ENCODE measurements at regions not wholly inside any gene's neighbourhood (a gene's known extent, or its start where the extent isn't known, plus 50 kb on each side); places are given as distances from the start of the nearest gene placed in this dataset.
A peak's percentile ranks its signal among the peaks of the same experiment; 100 is the strongest.

DNA sequence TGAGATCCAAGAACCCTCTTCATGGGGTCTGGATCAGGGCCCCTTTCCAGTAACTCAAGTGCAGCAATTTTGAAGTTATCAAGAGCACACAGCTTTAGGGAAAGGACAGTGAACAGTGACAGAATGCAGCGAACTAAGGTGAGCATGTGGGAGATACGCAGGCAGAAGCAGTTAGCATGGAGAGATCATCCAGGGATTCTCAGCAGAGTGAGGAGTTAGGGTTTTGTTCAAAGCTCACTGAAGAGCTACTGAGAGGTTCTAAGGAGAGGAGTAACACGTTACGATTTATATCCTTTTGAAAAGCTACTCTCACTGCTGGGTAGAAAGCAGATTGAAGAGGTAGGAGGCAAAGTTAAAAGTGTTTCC, 83.6 kb upstream of the MPP7 start:
- TF ChIP-seq TEAD4 (IDR thresholded peaks at IDR 0.05) (no peak), FOXM1 (IDR thresholded peaks at IDR 0.05; ENCODE audit: borderline replicate concordance, low read depth) (no peak), CEBPB (IDR thresholded peaks at IDR 0.05) (no peak), RAD21 (IDR thresholded peaks at IDR 0.05; ENCODE audit: low read depth) (no peak), USF1 (IDR thresholded peaks at IDR 0.05) (no peak), EGR1 (IDR thresholded peaks at IDR 0.05) (no peak)
- TF ChIP-seq, protein P1, sequence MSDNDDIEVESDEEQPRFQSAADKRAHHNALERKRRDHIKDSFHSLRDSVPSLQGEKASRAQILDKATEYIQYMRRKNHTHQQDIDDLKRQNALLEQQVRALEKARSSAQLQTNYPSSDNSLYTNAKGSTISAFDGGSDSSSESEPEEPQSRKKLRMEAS (IDR thresholded peaks at IDR 0.05) = no peak

DNA sequence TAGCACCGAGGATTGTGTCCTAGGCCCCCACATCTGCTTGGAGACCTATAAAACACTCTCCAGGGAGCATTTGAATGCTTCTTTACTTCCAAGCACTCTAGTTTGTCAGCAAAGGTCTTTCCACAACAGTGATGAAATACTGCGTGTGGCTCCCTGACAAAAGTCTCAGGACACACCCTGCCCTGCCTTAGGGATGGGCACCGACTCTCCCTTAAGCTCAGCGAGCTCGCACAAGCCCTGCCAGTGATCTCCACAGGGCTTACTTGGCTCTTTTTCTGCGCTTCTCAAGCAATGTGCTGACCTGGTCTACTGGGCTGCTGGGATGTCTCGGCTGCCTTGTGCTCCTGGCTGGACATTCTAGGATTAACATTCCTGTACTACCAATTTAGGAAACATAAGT, 84.3 kb upstream of the MPP7 start:
- TF ChIP-seq RAD21 (IDR thresholded peaks at IDR 0.05; ENCODE audit: low read depth) (no peak), USF1 (IDR thresholded peaks at IDR 0.05) (no peak), TEAD4 (IDR thresholded peaks at IDR 0.05) (no peak), YY1 (IDR thresholded peaks at IDR 0.05; ENCODE audit: low read depth) (no peak), EGR1 (IDR thresholded peaks at IDR 0.05) (no peak), ZBTB7A (IDR thresholded peaks at IDR 0.05; ENCODE audit: low read depth) (no peak), TAF1 (IDR thresholded peaks at IDR 0.05; ENCODE audit: low read depth) (no peak), EP300 (IDR thresholded peaks at IDR 0.05; ENCODE audit: borderline replicate concordance) (no peak)
- TF ChIP-seq, protein P1 (IDR thresholded peaks at IDR 0.05) = no peak
- TF ChIP-seq, protein P2, sequence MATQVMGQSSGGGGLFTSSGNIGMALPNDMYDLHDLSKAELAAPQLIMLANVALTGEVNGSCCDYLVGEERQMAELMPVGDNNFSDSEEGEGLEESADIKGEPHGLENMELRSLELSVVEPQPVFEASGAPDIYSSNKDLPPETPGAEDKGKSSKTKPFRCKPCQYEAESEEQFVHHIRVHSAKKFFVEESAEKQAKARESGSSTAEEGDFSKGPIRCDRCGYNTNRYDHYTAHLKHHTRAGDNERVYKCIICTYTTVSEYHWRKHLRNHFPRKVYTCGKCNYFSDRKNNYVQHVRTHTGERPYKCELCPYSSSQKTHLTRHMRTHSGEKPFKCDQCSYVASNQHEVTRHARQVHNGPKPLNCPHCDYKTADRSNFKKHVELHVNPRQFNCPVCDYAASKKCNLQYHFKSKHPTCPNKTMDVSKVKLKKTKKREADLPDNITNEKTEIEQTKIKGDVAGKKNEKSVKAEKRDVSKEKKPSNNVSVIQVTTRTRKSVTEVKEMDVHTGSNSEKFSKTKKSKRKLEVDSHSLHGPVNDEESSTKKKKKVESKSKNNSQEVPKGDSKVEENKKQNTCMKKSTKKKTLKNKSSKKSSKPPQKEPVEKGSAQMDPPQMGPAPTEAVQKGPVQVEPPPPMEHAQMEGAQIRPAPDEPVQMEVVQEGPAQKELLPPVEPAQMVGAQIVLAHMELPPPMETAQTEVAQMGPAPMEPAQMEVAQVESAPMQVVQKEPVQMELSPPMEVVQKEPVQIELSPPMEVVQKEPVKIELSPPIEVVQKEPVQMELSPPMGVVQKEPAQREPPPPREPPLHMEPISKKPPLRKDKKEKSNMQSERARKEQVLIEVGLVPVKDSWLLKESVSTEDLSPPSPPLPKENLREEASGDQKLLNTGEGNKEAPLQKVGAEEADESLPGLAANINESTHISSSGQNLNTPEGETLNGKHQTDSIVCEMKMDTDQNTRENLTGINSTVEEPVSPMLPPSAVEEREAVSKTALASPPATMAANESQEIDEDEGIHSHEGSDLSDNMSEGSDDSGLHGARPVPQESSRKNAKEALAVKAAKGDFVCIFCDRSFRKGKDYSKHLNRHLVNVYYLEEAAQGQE (IDR thresholded peaks at IDR 0.05; ENCODE audit: low read depth) = no peak

DNA sequence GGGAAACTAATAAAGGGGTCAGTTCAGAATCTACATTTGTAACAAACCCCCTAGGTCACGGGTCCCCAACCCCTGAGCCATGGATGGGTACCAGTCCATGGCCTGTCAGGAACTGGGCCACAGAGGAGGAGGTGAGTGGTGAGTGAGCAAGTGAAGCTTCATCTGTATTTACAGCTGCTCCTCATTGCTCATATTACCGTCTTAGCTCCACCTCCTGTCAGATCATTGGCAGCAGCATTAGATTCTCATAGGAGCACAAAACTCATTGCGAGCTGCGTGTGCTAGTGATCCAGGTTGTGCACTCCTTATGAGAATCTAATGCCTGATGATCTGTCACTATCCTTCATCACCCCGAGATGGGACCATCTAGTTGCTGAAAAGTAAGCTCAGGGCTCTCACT, 88.4 kb upstream of the MPP7 start:
- no peak for TF ChIP-seq CEBPB (IDR thresholded peaks at IDR 0.05)
- TF ChIP-seq TCF12 (IDR thresholded peaks at IDR 0.05; ENCODE audit: low read depth) = no peak
- TF ChIP-seq NFIC (IDR thresholded peaks at IDR 0.05) = no peak
- TF ChIP-seq, protein P1 (IDR thresholded peaks at IDR 0.05) = no peak
- no peak for TF ChIP-seq RAD21 (IDR thresholded peaks at IDR 0.05; ENCODE audit: low read depth)
- no peak for TF ChIP-seq TEAD4 (IDR thresholded peaks at IDR 0.05)
- TF ChIP-seq ZBTB7A (IDR thresholded peaks at IDR 0.05; ENCODE audit: low read depth) = no peak
- no peak for TF ChIP-seq CREB1 (IDR thresholded peaks at IDR 0.05; ENCODE audit: low read depth)

DNA sequence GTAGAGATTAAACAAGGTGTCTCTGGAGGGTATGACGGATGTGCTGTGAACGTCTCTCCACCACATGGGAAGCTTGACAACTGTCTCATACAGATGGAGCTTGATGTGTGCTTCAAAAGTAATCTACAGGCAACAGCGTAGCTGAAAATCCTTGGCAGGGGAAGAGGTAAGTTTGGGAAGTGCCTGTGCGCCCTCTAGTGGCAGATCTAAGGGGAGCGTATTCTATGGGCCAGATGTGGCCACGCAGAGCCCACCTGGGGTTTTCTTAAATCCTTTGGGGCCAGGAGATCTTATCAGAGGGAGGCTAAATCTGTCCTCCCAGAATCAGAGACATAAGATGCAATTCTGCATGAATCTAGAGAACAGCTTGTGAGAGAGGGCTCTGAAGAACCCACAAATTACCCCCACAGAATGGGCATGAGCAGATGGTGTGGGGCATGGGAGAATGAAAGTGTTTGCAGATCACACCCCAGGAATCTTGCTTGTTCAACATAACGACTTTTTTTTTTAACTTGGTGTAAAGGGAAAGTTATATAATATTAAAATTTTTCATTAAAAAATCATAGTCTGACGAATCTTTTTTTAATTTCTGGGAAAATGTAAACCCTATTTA, 91.2 kb upstream of the MPP7 start:
- TF ChIP-seq RAD21 (IDR thresholded peaks at IDR 0.05; ENCODE audit: low read depth) = peak; percentile 82
- no peak for TF ChIP-seq YY1 (IDR thresholded peaks at IDR 0.05; ENCODE audit: low read depth)

DNA sequence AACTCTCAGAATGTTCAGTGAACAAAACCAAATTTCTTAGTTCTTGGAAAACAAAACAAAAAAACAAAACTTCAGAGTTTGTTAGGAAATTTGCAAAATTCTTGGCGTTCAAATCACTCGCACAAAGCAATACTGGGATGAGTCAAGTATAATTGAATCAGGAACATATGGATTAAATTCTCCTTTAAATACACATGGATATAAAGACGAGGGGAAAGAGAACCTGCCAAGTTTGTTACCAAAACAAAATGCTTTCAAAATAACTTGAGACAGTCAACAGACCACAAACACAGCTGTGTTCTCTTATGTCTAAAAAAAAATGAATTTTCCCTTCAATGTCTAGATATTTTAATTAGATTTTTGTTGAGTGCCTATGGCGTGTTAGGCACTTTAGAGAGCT, 93.5 kb upstream of the MPP7 start:
- no peak for TF ChIP-seq YY1 (IDR thresholded peaks at IDR 0.05; ENCODE audit: low read depth)
- TF ChIP-seq TEAD4 (IDR thresholded peaks at IDR 0.05) = no peak

- TF ChIP-seq, protein P2 (IDR thresholded peaks at IDR 0.05; ENCODE audit: low read depth) = no peak
- TF ChIP-seq TEAD4 (IDR thresholded peaks at IDR 0.05) (no peak), TCF12 (IDR thresholded peaks at IDR 0.05; ENCODE audit: low read depth) (no peak), NFIC (IDR thresholded peaks at IDR 0.05) (no peak), CEBPB (IDR thresholded peaks at IDR 0.05) (no peak), FOXM1 (IDR thresholded peaks at IDR 0.05; ENCODE audit: borderline replicate concordance, low read depth) (no peak), USF1 (IDR thresholded peaks at IDR 0.05) (no peak)
- TF ChIP-seq, protein P1 (IDR thresholded peaks at IDR 0.05) = no peak
Measured at GRCh38 chr10:28397229-28397628, 94.4 kb upstream of the MPP7 start.

All from Ishikawa (cell line).